Skeletal muscle tissue (tissue), 3 donors: ENCODE measurements at regions not wholly inside any gene's neighbourhood (a gene's known extent, or its start where the extent isn't known, plus 50 kb on each side); places are given as distances from the start of the nearest gene placed in this dataset.

Experiments used
- H3K27ac ChIP-seq: one replicate; pipeline ENCODE4 v1.7.0; 2013; ENCODE audit warnings: mild to moderate bottlenecking, low read depth, low read length, inconsistent platforms
- H3K27me3 ChIP-seq, 3 donors: one replicate each; pipeline ENCODE4 v1.7.0; 2013; ENCODE audit warnings: low read length in 3 of 3; ENCODE audit not compliant: control insufficient read depth in 3 of 3, insufficient read depth in 3 of 3
- H3K36me3 ChIP-seq, 3 donors: one replicate each; pipeline ENCODE4 v1.7.0; 2013; ENCODE audit warnings: low read length in 3 of 3; ENCODE audit not compliant: control insufficient read depth in 3 of 3, insufficient read depth in 3 of 3
- H3K4me1 ChIP-seq, 3 donors: one replicate each; pipeline ENCODE4 v1.7.0; 2013; ENCODE audit warnings: low read length in 3 of 3, mild to moderate bottlenecking in 3 of 3; ENCODE audit not compliant: control insufficient read depth in 3 of 3, insufficient read depth in 3 of 3
- H3K4me3 ChIP-seq, 3 donors: one replicate each; pipeline ENCODE4 v1.7.0; 2013; ENCODE audit warnings: low read length in 3 of 3
- H3K9ac ChIP-seq, 3 donors: one replicate each; pipeline ENCODE4 v1.7.0; 2013; ENCODE audit warnings: low read length in 3 of 3, mild to moderate bottlenecking in 3 of 3, moderate library complexity in 2 of 3, low read depth in 1 of 3
- H3K9me3 ChIP-seq, 3 donors: one replicate each; pipeline ENCODE4 v1.7.0; 2013; ENCODE audit warnings: low read length in 3 of 3; ENCODE audit not compliant: control insufficient read depth in 3 of 3
- donor health status: Osteomylitis.

DNA sequence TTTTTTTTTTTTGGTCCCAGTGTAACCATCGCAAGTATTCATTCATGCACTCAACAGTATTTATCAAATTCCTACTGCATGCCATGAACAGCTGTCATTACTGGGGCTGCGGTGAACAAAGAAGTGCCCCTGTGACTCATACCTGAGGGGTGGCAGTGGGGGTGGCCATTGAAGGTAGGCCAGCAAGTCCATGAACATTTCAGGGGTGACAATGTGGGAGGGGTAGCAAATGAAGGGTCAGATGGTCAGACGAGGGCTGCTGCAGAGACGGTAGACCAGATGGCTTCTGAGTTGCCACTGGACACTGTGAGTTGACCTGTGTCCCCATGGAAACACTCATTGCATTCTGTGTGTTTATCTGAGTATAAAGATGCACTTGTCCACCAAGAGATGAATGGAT lies 92.5 kb upstream of the PITRM1 start:
- Histone ChIP-seq H3K27me3 (no peaks in the 10 kb centered on the region), H3K36me3 (no peaks in the 10 kb centered on the region), H3K9ac (no peak overlapping the region), H3K9me3 (no peaks in the 10 kb centered on the region), H3K4me1 (peaks cover 4 to 16% (median 7%) of the 10 kb centered on the region in 3 donors), H3K27ac (peak overlapping the region; percentile 51), H3K4me3 (no peak overlapping the region)

DNA sequence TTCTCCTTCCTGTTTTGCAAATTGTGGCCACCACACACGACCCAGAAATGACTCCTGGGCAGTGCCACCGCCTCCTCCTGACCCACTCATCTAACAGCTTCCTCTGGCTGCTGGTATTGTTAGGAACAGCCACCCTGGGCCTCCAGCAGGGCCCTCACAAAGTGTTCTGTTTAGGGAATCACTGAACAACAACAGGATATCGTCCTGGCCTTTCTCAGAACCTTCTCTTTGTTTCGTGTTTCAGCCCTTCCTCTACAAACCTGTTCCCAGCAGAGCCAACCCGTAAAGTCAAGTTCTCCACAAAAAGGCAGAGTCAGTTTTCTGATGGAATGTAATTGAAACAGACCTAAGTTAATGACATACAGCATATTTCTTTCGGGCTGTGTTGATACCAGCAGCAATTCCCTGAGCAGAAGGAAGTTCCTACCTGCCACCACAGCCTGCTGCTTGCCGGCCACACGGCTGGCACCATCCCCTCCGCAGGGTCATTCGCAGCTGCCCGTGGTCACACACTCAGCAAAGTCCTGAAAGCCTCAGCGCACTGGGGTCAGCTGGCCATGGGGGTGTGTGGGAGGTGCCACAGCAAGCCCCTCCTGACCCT lies 91.7 kb upstream of the PITRM1 start:
- Histone ChIP-seq H3K4me1 (peaks cover 4 to 16% (median 7%) of the 10 kb centered on the region in 3 donors), H3K9me3 (no peaks in the 10 kb centered on the region), H3K36me3 (no peaks in the 10 kb centered on the region), H3K9ac (no peak overlapping the region), H3K4me3 (no peak overlapping the region), H3K27ac (peak overlapping the region; percentile 51), H3K27me3 (no peaks in the 10 kb centered on the region)

DNA sequence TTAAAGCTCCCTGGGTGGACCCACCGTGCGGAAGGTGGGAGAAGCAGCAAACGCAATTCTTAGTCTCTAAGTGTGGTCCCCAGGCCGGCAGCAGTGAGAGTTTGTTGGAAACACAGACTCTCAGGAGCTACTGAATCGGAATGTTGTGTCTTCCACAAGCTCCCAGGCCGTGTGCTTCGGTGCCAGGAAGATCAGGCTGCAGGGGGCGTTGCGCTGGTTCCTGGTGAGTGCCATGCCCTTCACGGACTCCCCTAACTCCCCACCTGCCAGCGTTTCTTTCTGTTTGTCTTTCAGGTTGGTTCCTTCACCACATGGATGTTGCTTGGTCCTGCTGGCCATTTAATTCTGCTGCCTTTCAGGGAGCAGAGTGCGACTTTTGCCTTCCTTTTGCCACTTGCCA lies 91.2 kb upstream of the PITRM1 start:
- H3K36me3 ChIP-seq = no peaks in the 10 kb centered on the region
- H3K27ac ChIP-seq = peak overlapping the region; percentile 51
- no peak overlapping the region for H3K9ac ChIP-seq

DNA sequence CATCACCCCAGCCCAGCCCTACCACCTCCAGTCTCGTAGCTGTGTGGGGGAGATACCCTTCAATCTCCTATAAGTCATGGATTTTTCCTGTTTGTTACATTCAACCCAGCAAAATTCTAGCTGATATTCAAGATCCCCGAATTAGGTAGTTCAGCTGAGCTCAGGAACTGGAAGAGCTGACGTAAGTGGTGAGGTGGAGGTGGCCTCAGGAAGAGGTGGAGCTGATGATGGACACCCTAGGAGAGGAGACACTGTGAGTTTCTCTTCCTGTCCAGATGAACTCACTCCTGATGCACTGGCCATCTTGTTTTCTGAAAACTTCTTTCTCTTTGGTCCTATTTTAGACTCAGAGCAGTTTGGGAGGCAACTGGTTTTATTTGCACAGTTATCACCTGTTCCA lies 90.5 kb upstream of the PITRM1 start:
- no peaks in the 10 kb centered on the region for H3K27me3 ChIP-seq
- H3K27ac ChIP-seq = peak overlapping the region; percentile 51
- no peak overlapping the region for H3K4me3 ChIP-seq
- H3K9ac ChIP-seq = no peak overlapping the region
- H3K4me1 ChIP-seq = peaks cover 1 to 10% (median 5%) of the 10 kb centered on the region in 3 donors
- no peaks in the 10 kb centered on the region for H3K9me3 ChIP-seq
- H3K36me3 ChIP-seq = no peaks in the 10 kb centered on the region

More for the DNA sequence above, 91.2 kb upstream of the PITRM1 start:
- H3K4me1 ChIP-seq = peaks cover 4 to 16% (median 7%) of the 10 kb centered on the region in 3 donors
- no peaks in the 10 kb centered on the region for H3K27me3 ChIP-seq
- H3K9me3 ChIP-seq = no peaks in the 10 kb centered on the region
- no peak overlapping the region for H3K4me3 ChIP-seq

DNA sequence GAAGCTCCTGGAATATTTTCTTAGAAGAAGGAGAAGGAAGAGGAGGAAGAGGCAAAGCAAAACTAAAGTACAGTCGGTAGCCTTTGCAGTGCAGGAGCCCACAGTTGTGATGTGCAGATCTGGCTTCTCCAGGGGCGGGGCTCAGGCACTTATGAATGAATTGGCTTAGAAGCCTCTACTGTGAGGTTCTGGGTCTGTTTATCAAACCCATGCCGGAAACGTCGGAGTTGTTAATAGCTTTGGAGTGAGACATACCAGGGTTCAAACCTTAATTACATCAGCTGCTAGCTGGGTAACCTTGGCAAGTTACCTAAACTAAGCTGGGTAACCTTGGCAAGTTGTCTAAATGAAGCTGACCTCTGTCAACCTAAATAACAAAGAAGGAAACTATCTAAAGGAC lies 89.3 kb upstream of the PITRM1 start:
- Histone ChIP-seq H3K4me3 (no peak overlapping the region), H3K36me3 (no peaks in the 10 kb centered on the region), H3K27ac (no peak overlapping the region), H3K4me1 (peaks cover 0 to 7% (median 2%) of the 10 kb centered on the region in 3 donors), H3K9ac (no peak overlapping the region), H3K9me3 (no peaks in the 10 kb centered on the region), H3K27me3 (no peaks in the 10 kb centered on the region)

DNA sequence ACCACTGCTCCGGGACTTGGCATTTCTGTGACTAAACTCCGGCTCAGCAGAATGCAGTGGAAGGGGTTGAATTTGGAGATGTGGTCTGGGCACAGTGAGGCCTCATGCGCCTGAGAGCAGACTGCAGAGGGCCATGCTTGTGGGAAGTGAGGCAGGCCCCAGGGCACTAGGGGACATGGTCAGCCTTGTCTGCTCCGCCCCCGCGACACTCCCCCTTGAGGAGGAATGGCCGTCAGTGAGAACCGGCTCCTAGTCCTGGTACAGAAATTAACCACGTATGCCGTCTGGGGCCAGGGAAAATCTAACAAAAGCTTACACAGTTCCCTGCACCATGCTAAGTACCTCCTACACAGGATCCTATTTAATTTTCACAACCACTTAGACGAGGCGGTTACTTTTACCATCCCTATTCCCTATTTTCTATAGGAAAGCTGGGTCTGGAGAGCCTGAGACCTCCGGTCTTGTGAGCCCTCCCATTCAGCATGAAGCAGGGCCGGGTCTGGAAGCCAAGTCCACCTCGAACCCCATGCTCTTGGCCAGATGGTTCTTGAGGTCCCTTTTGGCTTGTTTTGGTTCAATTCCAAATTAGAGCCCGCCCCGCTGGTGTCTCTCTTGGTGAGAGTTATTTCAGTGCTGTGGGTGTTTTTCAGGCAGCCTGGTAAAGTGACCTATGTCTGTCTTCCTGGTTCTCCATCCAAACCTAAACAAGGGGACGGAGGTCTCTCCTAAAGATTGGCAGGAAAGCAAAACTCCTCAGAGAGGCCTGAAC lies 87.7 kb upstream of the PITRM1 start:
- H3K4me1 ChIP-seq = peaks cover 0 to 7% (median 2%) of the 10 kb centered on the region in 3 donors
- H3K4me3 ChIP-seq = no peak overlapping the region
- H3K36me3 ChIP-seq = no peaks in the 10 kb centered on the region
- no peak overlapping the region for H3K27ac ChIP-seq
- H3K9ac ChIP-seq = no peak overlapping the region
- no peaks in the 10 kb centered on the region for H3K27me3 ChIP-seq
- no peaks in the 10 kb centered on the region for H3K9me3 ChIP-seq

DNA sequence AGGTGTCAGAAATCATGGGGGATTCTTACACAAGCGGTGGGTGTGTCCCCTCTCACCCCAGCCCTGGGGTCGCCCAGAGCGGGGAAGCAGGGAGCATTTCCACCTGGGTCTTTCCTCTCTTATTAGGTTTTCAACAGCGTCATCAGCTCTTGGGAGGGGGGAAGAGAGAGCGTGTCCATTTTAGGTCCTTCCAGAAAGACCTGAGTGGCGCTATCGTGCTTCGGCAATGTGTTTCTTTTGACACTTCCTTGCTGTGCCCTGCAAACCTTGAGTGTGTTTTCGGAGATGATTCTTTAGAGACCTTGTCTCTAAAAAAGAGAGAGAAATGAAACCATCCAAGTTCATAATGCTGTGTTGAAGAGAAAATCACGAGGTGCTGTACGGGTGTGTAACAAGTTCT lies 86.9 kb upstream of the PITRM1 start:
- Histone ChIP-seq H3K9me3 (no peaks in the 10 kb centered on the region), H3K36me3 (no peaks in the 10 kb centered on the region)

DNA sequence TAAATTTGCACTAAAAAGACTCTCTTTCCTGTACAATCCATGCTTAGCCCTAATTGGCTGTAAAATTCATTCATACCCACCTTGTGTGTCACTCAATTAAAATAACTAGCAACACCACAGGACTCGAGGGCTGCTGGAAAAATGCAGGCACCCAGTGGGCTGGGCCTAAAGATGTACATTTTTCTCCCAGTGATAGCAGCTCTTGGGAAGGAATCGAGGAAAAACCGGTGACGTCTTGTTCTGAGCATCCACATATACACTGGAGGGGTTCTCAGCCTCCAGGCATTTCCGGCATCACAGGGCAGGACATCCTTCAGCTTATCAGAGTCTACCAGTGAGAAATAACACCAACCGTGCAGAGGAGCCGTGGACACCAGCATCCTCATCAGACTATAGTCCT lies 85.8 kb upstream of the PITRM1 start:
- no peaks in the 10 kb centered on the region for H3K9me3 ChIP-seq
- no peak overlapping the region for H3K4me3 ChIP-seq
- H3K27ac ChIP-seq = no peak overlapping the region
- no peaks in the 10 kb centered on the region for H3K36me3 ChIP-seq
- H3K9ac ChIP-seq = no peak overlapping the region
- no peaks in the 10 kb centered on the region for H3K4me1 ChIP-seq
- no peaks in the 10 kb centered on the region for H3K27me3 ChIP-seq

More for the DNA sequence above, 86.9 kb upstream of the PITRM1 start:
- Histone ChIP-seq H3K9ac (no peak overlapping the region), H3K4me3 (no peak overlapping the region), H3K27me3 (no peaks in the 10 kb centered on the region), H3K27ac (no peak overlapping the region), H3K4me1 (peaks cover 0 to 5% (median 2%) of the 10 kb centered on the region in 3 donors)

DNA sequence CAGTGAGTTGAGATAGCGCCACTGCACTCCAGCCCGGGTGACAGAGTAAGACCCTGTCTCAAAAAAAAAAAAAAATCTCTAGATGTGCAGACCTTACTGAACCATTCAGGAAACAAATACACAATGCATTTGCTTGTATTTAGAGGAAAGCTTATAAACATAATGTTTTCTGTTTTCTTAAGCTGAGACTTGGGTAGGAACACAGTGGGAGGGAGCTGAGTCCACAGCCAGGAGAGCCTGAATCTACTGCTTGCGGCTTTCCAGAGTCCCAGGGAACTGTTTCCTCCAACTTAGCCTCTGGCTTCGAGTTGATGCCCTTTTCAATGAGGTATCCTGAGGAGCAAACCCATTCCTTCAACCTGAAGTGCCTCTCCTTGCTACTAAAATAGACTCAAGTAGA lies 83.0 kb upstream of the PITRM1 start:
- no peak overlapping the region for H3K9ac ChIP-seq
- no peak overlapping the region for H3K4me3 ChIP-seq
- no peaks in the 10 kb centered on the region for H3K4me1 ChIP-seq
- no peak overlapping the region for H3K27ac ChIP-seq
- H3K9me3 ChIP-seq = no peaks in the 10 kb centered on the region
- H3K27me3 ChIP-seq = no peaks in the 10 kb centered on the region
- H3K36me3 ChIP-seq = no peaks in the 10 kb centered on the region

DNA sequence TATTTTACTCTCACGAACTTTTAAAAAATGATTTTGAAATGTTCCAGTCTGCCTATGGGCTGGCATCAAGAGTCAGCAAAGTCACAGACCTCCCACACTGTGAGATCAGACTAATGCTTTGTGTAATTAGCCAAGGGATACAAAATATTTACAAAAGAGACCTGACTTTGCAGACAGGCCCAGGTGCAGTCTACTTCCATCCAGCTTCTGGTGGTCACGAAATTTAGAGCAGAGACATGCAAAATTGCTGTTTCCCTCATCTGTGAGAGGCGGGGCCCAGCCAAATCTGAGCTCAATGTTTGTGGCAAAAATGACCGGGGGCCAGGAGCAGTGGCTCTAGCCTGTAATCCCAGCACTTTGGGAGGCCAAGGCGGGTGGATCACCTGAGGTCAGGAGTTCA lies 82.5 kb upstream of the PITRM1 start:
- Histone ChIP-seq H3K36me3 (no peaks in the 10 kb centered on the region), H3K4me1 (no peaks in the 10 kb centered on the region), H3K9me3 (no peaks in the 10 kb centered on the region), H3K4me3 (no peak overlapping the region), H3K27ac (no peak overlapping the region), H3K27me3 (no peaks in the 10 kb centered on the region), H3K9ac (no peak overlapping the region)
